HepG2 (cell line): ENCODE measurements at regions not wholly inside any gene's neighbourhood (a gene's known extent, or its start where the extent isn't known, plus 50 kb on each side); places are given as distances from the start of the nearest gene placed in this dataset.

Experiments
- ATAC-seq: fragments of 200-7000 bp; cut with Tn5 transposase; 3 replicates; pipeline ENCODE4 v1.9.1; 2020; ENCODE audit warnings: mild to moderate bottlenecking, moderate library complexity
- BruUV-seq: library from RNA; stranded (reverse); fragments of 400-500 nt; replicated peaks from 2 replicates; lab custom pipeline; 2021; lab: Mats Ljungman, UMichigan
- CTCF ChIA-PET: fragments of 300-600 bp; formaldehyde crosslinking; extraction: SDS; loops from one replicate; lab custom pipeline; 2021; ENCODE audit warnings: low total read pairs, inconsistent platforms, low intra/inter-chr PET ratio; lab: Yijun Ruan, JAX
- POLR2A ChIA-PET: fragments of 350-600 bp; sonication (Branson Sonifier 250); formaldehyde crosslinking; loops from one replicate; lab custom pipeline; 2020; ENCODE audit warnings: antibody characterized with exemption, inconsistent platforms; lab: Yijun Ruan, JAX
- DNase-seq: peaks from one replicate; pipeline ENCODE4 v3.0.0-alpha.2; 2015; ENCODE audit warnings: low spot score
- FAIRE-seq: peaks from 3 replicates; lab custom pipeline; 2011; peaks lifted over from hg19 to GRCh38; lab: Jason Lieb, UNC
- H2AFZ ChIP-seq: one replicate; pipeline ENCODE4 v1.6.1; 2011; ENCODE audit warnings: low read length, inconsistent platforms
- H3K27ac ChIP-seq: fragments of 300-600 bp; 3 replicates; pipeline ENCODE4 v1.8.0; 2011; ENCODE audit warnings: mixed run types, mild to moderate bottlenecking, mixed read lengths, low read length, inconsistent platforms; ENCODE audit not compliant: insufficient read depth; ENCODE audit errors: extremely low read length
- H3K27me3 ChIP-seq, 2 experiments: fragments of 200-600 bp in 1 of 2; 2 replicates in 1 of 2; 3 replicates in 1 of 2; pipeline versions ENCODE4 v1.6.0 to v1.8.0; 2011; ENCODE audit warnings: low read length in 2 of 2, mild to moderate bottlenecking in 2 of 2, moderate library complexity in 2 of 2, inconsistent platforms in 1 of 2; ENCODE audit not compliant: insufficient read depth in 2 of 2, control insufficient read depth in 1 of 2
- H3K36me3 ChIP-seq, 2 experiments: fragments of 200-600 bp in 1 of 2; replicated peaks in 1 of 2; 2 replicates in 1 of 2; 3 replicates in 1 of 2; pipeline versions ENCODE4 v1.5.1 to v1.8.0; 2011; ENCODE audit warnings: low read length in 2 of 2, inconsistent platforms in 1 of 2; ENCODE audit not compliant: insufficient read depth in 2 of 2, control insufficient read depth in 1 of 2
- H3K4me1 ChIP-seq: 2 replicates; pipeline ENCODE4 v1.5.1; 2012; ENCODE audit warnings: low read length, inconsistent platforms; ENCODE audit not compliant: insufficient read depth
- H3K4me2 ChIP-seq: 2 replicates; pipeline ENCODE4 v1.6.0; 2011; ENCODE audit warnings: low read depth, low read length, inconsistent platforms
- H3K4me3 ChIP-seq, 3 experiments: fragments of 200-600 bp in 1 of 3; sonication (generic), shearing (Covaris generic) in 1 of 3; replicated peaks in 1 of 3; 2 replicates each; pipeline ENCODE4 v1.5.1; 2011 to 2016; ENCODE audit warnings: low read length in 3 of 3, inconsistent platforms in 2 of 3, low read depth in 2 of 3, mild to moderate bottlenecking in 2 of 3, control low read depth in 1 of 3, mixed read lengths in 1 of 3; ENCODE audit not compliant: insufficient read depth in 1 of 3
- H3K79me2 ChIP-seq: one replicate; pipeline ENCODE4 v1.6.1; 2011; ENCODE audit warnings: low read length, inconsistent platforms; ENCODE audit not compliant: insufficient read depth
- H3K9ac ChIP-seq: 2 replicates; pipeline ENCODE4 v1.6.0; 2011; ENCODE audit warnings: mild to moderate bottlenecking, low read depth, low read length, inconsistent platforms; ENCODE audit not compliant: insufficient read depth
- H3K9me3 ChIP-seq: 2 replicates; pipeline ENCODE4 v1.5.1; 2012; ENCODE audit warnings: mild to moderate bottlenecking, low read length
- H4K20me1 ChIP-seq: 2 replicates; pipeline ENCODE4 v1.6.0; 2011; ENCODE audit warnings: inconsistent platforms, mild to moderate bottlenecking, low read length, moderate library complexity; ENCODE audit not compliant: insufficient read depth
- ADNP ChIP-seq: sonication (generic); formaldehyde crosslinking; IDR thresholded peaks from 2 replicates; pipeline ENCODE4 v1.4.0; 2020; ENCODE audit warnings: missing genetic modification reagents
- CCAR2 ChIP-seq: fragments of 200-400 bp; formaldehyde crosslinking; optimal IDR thresholded peaks from 2 replicates; pipeline ENCODE3; 2018; ENCODE audit warnings: low read depth, mild to moderate bottlenecking, low read length, moderate library complexity
- GTF2F1 ChIP-seq: fragments of 150-350 bp; IDR thresholded peaks from 2 replicates; pipeline ENCODE4 v1.6.1; 2014; ENCODE audit warnings: low read length
- HNRNPUL1 ChIP-seq: fragments of 200-400 bp; formaldehyde crosslinking; IDR thresholded peaks from 2 replicates; pipeline ENCODE4 v1.6.1; 2017; ENCODE audit warnings: low read depth, mild to moderate bottlenecking, low read length, moderate library complexity
- MIER2 ChIP-seq: IDR thresholded peaks from 2 replicates; pipeline ENCODE4 v1.6.1; 2016; ENCODE audit warnings: missing biosample characterization, missing genetic modification reagents
- MIER3 ChIP-seq: IDR thresholded peaks from 2 replicates; pipeline ENCODE4 v1.6.1; 2016; ENCODE audit warnings: missing compliant biosample characterization, borderline replicate concordance
- NR2F6 ChIP-seq, 2 experiments: IDR thresholded peaks; 2 replicates each; pipeline ENCODE4 v1.6.1; 2016; ENCODE audit warnings: antibody characterized with exemption in 1 of 2, mild to moderate bottlenecking in 1 of 2
- PATZ1 ChIP-seq: sonication (generic); formaldehyde crosslinking; IDR thresholded peaks from 2 replicates; pipeline ENCODE4 v1.4.0; 2020; ENCODE audit warnings: missing genetic modification reagents
- REL ChIP-seq: sonication (generic); formaldehyde crosslinking; conservative IDR thresholded peaks from 2 replicates; pipeline ENCODE4 v1.8.0; 2022; ENCODE audit warnings: mild to moderate bottlenecking, missing genetic modification reagents, moderate library complexity
- REST ChIP-seq, 2 experiments: IDR thresholded peaks; 2 replicates each; pipeline ENCODE4 v1.6.1; 2011 to 2012; ENCODE audit warnings: low read length in 2 of 2, borderline replicate concordance in 1 of 2, low read depth in 1 of 2, mild to moderate bottlenecking in 1 of 2, moderate library complexity in 1 of 2
- ZNF503 ChIP-seq: sonication (generic); formaldehyde crosslinking; IDR thresholded peaks from 2 replicates; pipeline ENCODE4 v1.4.0; 2020; ENCODE audit warnings: missing genetic modification reagents
- ZNF773 ChIP-seq: sonication (generic); formaldehyde crosslinking; IDR thresholded peaks from 2 replicates; pipeline ENCODE4 v1.4.0; 2020; ENCODE audit warnings: missing genetic modification reagents, borderline replicate concordance
- WGBS: methylation state at CpG from one replicate; pipeline ENCODE4 v1.1.6; 2017; ENCODE audit warnings: low lambda C conversion rate; 5-methylcytosine and 5-hydroxymethylcytosine counted together
- in situ Hi-C: cut with HindIII; loops from 2 replicates; pipeline ENCODE4 v1.10.0; 2017; ENCODE audit warnings: low pct_unique_long_range_greater_than_20kb; ENCODE audit not compliant: extremely low pct_ligation_motif_present
- intact Hi-C: fragments of 100-400 bp; cut with micrococcal nuclease; formaldehyde crosslinking; loops from one replicate; pipeline ENCODE4 v1.10.0; 2022; ENCODE audit not compliant: unreplicated experiment

- WGBS, result 37% methylated on average over 3 of the region's 3 CpGs
- no peak overlapping the region for H3K4me2 ChIP-seq
- no peaks in the 10 kb centered on the region for H3K79me2 ChIP-seq
- TF ChIP-seq MIER2 (CRISPR knock-in tag), result no peak
- no peak for TF ChIP-seq HNRNPUL1
- TF ChIP-seq ZNF773 (CRISPR knock-in tag), result no peak
- no peak for TF ChIP-seq GTF2F1
- TF ChIP-seq MIER3 (CRISPR knock-in tag), result no peak
- no peak for ATAC-seq
- CTCF ChIA-PET, result no interaction called here
- no peak for FAIRE-seq
- no peaks in the 10 kb centered on the region for H4K20me1 ChIP-seq
- no TSS peak for BruUV-seq
- H3K4me3 ChIP-seq, result no peak overlapping the region
- peaks cover 82% of the 10 kb centered on the region for H3K9me3 ChIP-seq
- H3K36me3 ChIP-seq, result no peaks in the 10 kb centered on the region
- DNase-seq, result no peak
- in situ Hi-C loops, result no loop called here
- no peaks in the 10 kb centered on the region for H3K27me3 ChIP-seq
- no peak overlapping the region for H3K27ac ChIP-seq
- H2AFZ ChIP-seq, result no peak overlapping the region
- H3K9ac ChIP-seq, result no peak overlapping the region
- POLR2A ChIA-PET, result no interaction called here
- H3K4me1 ChIP-seq, result no peaks in the 10 kb centered on the region
- intact Hi-C loops, result no loop called here
Measured at GRCh38 chr19:27929399-27929798, 1283.6 kb downstream of the UQCRFS1 start.

- DNase-seq, result no peak
- TF ChIP-seq REST (IDR thresholded peaks at IDR 0.05; ENCODE audit: borderline replicate concordance in 1 of 2, low read depth in 1 of 2, low read length in 2 of 2) (no peak), NR2F6 (IDR thresholded peaks at IDR 0.05) (no peak), NR2F6 (CRISPR knock-in tag; IDR thresholded peaks at IDR 0.05) (no peak), CCAR2 (no peak), REL (CRISPR knock-in tag) (no peak), PATZ1 (CRISPR knock-in tag) (no peak), MIER2 (CRISPR knock-in tag) (no peak), ADNP (CRISPR knock-in tag) (no peak), ZNF503 (CRISPR knock-in tag) (no peak)
Measured at GRCh38 chr19:27925202-27925601, 1287.7 kb downstream of the UQCRFS1 start.

More at GRCh38 chr19:27925202-27925601, 1287.7 kb downstream of the UQCRFS1 start:
- Histone ChIP-seq H2AFZ (no peak overlapping the region), H4K20me1 (no peaks in the 10 kb centered on the region), H3K9me3 (peaks cover 83% of the 10 kb centered on the region), H3K27ac (no peak overlapping the region), H3K36me3 (no peaks in the 10 kb centered on the region), H3K9ac (no peak overlapping the region), H3K79me2 (no peaks in the 10 kb centered on the region), H3K4me2 (no peak overlapping the region), H3K27me3 (no peaks in the 10 kb centered on the region), H3K4me3 (no peak overlapping the region), H3K4me1 (no peaks in the 10 kb centered on the region)
- ChIA-PET CTCF (no interaction called here), POLR2A (no interaction called here)
- WGBS, result 30% methylated on average over 2 of the region's 2 CpGs
- no TSS peak for BruUV-seq
- FAIRE-seq, result no peak
- intact Hi-C loops, result no loop called here
- in situ Hi-C loops, result no loop called here
- ATAC-seq, result no peak
